HS-27A (cell line): ENCODE measurements at regions not wholly inside any gene's neighbourhood (a gene's known extent, or its start where the extent isn't known, plus 50 kb on each side); places are given as distances from the start of the nearest gene placed in this dataset.

Experiments used
- DNase-seq: peaks from one replicate; pipeline ENCODE4 v3.0.0-alpha.2; 2012; ENCODE audit warnings: low read depth, missing footprints

DNA sequence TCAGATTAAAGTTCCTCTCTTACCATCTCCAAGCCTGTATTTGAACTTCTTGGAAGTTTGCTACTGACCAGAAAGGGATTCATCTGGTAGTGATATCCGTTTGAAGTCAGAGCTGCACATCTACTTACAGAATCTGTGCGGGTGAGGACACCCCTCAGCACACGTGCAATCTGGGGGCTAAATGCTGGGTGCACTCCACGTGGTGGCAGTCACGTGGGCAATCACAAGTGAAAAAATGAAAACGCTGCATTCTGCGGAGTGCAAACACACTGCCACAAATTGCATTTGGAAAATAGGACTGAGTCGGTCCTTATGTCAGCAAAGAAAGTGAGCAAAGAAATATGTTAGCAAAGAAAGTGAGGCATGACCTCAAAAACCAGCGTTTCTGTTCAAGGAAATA, 76.1 kb upstream of the GYPC start:
- no peak for DNase-seq

DNA sequence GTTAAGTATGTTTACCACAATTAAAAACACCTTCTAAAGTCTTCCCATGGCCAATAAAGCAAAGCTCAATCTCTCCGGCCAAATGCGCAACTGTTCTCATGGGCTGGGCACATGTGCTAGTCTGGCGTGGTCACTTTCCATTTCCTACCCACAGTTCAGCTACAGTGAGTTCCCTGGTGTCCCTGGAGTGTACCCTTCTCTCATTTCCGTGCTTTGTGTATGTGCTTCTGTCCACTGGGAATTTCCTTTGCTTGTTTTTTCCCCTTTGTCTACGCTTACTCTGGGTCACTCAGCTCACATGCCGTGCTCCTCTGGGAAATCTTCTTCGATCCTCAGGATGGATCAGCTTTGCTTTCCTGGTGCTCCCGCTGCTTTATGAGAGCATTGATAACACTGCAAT, 69.6 kb upstream of the GYPC start:
- DNase-seq = no peak

DNA sequence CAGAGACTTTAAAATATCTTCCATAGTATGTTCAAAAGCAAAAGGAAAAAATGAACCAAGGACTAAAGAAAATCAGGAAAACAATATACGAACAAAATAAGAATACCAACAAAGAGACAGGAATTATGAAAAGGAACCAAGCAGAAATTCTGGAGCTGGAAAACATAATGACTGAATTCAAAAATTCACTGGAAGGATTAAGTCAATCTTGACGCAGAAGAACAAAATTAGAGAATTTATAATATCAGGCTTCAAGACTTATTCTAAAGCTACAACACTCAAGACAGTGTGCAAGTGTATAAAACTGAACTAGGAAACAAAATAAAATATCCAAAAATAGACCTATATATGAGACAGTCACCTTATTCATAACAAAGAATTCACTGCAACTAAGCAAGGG, 56.9 kb upstream of the GYPC start:
- DNase-seq = no peak

DNA sequence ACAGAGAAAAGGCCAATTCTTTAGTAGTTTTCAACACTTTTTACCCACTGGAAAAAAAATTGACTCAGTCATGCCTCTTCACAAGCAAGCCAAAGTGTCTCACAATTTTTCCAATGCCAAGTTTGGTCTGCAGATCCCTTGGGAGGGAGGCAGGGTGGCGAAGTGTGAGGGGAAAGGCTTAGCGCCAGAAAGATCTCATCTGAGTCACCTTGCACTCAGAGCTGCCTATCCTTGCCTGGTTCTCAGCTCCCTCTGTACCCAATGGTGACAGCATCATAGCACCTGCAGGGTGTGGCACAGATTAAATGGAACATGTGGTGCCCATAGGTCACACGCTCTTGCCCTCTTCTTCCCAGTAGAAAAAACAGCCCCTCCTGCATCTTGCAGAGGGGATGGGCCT, 55.2 kb upstream of the GYPC start:
- DNase-seq = peak; percentile 19

DNA sequence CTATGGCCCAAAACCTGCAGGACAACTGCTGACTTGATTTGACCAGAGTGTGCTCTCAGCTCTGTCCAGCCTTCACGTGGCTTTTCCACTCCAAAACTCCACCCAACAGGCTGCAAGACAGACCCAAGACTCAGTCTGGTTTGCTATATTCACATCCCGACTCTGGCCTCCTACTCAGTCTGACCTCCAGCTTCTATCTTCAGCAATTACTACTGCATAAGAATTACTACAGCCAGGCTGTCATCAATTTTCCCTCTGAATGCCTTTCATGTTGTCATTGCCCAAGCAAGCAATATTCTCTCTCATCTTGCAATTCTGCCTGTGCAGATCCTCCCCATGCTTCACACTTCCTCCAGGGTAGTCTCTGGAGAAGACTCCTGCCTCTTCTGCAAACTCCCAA, 53.6 kb upstream of the GYPC start:
- no peak for DNase-seq
